ENCODE measurements at regions not wholly inside any gene's neighbourhood (a gene's known extent, or its start where the extent isn't known, plus 50 kb on each side); places are given as distances from the start of the nearest gene placed in this dataset.

DNA sequence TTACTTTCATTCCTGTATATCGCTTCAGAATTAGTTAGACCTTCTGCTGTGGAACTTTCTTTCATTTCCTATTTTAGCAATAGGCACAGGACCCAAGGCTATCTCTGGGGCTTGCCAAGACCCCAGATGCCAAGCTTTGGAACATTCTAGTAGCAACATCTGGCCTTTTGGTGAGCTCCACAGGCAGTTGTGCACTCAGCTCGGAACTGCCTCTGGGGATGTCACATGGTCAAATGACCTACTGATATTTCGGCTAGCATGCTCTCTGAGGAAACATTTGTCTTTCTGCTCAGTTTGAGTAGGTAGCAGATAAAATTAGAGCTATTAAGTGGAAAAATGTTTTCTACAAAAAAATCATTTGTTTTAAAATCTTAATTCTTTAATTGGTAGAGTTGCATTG, 76.6 kb upstream of the ITGA4 start:
- DNase-seq (ENCODE audit: low spot score): no peak

DNA sequence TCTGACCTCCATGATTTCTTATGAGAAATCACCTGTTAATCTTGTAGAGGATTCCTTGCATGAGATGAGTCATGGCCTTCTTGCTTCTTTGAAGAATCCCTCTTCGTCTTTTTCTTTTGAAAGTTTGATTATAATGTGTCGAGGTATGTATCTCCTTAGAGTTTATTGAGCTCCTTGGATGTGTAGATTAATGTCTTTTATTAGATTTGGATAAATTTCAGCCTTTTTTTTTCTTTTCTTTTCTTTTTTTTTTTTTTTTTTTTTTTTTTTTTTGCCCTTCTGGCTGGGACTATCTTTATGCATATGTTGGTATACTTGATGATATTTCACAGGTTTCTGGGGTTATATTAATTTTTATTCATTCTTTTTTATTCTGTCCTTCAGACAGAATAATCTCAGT, 72.3 kb upstream of the ITGA4 start:
- no peak for DNase-seq (ENCODE audit: low spot score)

DNA sequence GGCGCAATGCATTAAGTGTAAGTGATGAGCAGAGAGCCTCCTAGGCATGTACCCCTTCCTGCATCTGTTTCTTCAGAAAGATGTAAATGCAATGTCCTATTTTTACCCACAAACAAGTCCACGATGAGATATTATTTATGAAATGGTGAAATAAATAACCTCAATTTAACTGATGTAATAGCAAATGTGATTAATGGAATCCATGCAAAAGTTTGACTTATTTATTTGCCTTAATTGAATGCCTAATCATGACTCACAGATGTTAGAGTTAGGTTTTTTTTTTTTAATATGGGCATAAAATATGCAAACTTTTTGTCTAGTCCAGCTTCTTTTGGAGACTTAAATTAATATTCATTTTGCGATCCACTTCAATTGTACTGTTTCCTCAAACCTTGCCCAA, 67.7 kb upstream of the ITGA4 start:
- DNase-seq (ENCODE audit: low spot score): no peak

DNA sequence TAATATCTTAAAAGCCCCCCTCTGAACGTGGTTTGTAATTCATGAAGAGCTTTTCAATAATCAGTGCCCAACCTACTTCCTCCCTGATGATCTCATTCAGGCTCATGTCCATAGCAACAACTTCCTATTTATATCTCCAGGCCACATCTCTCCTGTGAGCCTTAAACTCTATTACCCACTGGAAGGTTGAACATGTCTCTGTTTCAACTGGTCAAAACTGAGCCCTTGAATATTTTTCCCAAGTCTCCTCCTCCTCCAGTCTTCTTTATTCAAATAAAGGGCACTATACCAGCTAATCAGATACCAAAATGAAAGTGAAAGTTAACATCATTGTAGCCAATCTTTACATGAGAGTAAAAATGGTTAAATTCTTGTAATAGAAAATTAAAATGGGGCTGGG, 63.7 kb upstream of the ITGA4 start:
- DNase-seq (ENCODE audit: low spot score): no peak

DNA sequence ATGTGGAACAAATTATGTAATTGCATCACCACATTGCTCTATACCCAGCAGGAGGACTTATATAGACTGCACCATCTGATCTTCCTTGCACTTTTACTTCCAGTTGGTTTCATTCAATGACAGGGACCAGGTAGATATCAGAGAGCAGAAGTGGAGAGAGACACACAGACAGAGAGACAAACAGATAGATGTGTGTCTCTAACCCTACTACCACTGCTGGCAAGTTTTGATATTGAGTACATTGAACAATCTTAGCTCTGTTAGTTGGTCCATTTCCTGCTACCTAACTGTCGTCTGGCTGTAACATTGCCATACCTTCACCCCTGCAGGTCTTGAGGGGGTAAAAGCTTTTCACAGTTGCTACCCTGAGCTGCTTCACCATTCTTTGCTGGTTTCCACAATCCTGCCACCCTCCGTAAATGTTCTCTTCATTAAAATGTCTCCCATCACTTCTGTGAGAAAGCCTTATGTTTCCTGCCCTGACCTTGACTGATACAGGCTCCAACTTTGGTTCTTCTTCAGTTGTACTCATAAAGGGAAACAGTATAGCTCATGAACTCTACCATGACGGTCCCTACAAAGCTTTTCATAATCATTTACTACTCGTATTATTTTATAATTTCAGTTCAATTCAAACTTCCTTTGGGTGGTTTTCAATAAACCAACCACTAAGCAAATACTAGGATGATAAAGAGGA, 62.3 kb upstream of the ITGA4 start:
- DNase-seq (ENCODE audit: low spot score): no peak

DNA sequence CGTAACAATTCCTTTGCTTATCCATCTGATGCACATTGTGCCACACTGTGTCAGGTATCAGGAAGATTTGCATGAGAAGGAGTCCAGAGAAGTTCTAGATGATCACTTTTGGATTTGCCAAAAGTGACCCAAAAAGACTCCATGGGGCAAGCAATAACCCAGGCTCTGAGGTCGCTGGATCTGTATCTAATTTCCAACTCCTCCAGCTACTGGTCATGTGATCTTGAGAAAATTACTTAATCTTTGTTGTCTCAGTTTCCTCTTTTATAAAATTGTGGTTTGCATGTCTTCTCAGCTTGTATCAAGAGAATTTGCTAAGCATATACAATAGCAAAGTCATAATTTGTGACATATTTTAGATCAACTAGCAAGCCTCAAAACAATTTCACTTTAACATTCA, 61.3 kb upstream of the ITGA4 start:
- DNase-seq (ENCODE audit: low spot score): no peak

DNA sequence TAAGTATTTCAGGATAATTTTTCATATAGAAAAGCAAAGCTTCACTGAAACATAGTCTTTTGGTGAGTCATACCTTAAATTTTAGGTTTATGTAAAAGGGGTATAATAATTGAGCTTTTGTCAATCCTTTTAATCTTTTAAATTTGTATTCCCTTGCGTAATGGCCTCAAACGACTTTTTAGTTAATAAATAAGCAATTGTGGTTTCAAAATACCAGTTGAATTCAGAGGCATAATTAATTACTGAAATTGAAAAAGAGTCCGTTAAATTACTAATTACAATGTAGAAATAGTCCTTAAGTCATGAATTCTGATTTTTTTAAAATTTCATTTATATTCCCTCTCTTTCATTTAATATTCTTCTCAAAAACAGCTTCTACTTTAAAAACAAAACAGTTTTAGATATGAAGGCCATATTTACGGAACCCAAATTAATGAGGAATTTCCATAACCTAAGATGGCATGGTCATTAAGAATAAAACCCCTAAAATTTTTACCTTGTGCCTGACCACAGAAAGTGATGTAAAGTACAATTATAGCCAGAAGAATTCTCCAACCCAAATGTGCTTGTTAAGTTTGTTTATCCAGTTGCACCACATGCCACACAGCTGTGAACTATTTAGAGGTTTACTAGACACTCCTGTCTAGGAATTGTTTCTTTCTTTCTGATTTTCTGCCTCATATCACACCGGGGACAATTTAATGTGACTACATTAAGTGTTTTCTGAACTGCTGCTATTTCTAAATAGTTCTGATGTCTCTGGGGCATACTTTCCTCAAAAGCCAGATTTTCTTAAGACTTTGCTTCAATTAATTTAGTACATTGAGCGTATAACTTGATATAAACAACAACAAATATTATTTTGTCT, 60.7 kb upstream of the ITGA4 start:
- DNase-seq (ENCODE audit: low spot score): no peak

DNA sequence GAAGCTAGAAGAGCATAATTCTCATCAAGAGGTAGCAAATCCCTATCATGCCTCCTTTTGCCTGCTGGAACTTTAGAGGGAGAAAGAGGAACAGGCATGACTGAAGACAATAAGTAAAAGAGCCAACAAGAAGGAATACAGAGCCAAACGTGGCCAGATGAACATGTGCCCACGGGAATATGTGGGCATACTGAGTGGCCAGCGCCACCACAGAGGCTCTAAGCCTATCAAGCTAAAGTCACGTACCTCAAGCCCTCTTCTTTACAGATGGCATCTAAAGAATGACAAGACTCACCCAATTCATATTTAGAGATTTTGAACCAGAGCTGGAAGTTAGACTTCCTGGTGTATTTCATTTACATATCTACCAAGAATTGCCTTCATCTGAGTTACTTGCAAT, 59.9 kb upstream of the ITGA4 start:
- DNase-seq (ENCODE audit: low spot score): no peak

DNA sequence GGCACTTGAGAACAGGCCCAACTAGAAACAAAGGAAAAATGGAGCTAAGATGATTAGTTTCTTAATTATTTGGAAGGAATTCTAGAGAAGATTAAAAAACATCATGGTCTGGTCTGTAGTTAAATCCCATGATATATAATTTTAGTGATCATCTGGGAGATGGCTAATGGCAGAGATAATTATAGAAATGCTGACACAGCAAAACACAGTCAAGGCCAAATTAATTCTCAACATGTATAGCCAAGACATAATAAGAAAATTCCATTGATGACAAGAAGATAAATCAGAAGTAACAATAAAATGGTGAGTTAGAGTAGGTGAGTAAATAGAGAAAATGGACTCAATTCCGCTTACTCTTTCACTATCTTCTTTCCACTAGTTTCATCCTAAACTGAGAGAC, 59.2 kb upstream of the ITGA4 start:
- no peak for DNase-seq (ENCODE audit: low spot score)

DNA sequence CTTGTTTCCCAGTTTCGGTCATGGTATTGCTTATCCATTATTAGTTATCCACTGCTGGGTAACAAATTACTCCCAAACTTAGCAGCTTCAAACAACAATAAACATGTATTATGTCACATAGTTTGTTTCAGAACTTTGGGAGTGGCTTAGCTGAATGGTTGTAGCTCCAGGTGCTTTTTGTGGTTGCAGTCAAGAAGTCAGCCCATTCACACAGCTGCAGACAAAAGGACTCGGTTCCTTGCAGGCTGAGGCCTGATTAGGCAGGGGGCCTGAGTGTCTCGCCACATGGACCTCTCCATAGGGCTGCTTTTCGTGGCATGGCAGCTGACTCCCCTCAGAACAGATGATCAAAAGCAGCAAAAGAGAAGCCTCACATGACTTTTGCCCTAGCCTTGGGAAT, 58.2 kb upstream of the ITGA4 start:
- DNase-seq (ENCODE audit: low spot score): no peak

DNA sequence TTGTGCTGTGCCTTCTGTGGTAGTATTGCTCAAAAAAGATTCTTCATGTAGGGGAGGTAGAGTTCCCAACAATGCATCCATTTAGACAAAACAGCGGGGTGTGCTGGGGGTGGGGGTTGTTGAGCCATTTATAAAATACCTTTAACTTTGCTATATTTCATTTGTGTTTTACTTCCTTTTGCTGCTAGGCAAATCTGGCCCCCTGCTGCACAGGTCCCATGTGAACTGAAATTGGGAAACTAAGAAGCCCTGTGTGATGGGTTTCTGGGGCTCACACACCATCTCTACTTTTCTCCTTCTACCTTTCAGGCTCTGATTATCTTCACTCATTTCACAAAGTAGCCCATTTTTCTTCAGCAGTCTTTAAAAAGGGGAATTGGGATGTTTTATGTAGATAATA, 52.7 kb upstream of the ITGA4 start:
- DNase-seq (ENCODE audit: low spot score): no peak

DNA sequence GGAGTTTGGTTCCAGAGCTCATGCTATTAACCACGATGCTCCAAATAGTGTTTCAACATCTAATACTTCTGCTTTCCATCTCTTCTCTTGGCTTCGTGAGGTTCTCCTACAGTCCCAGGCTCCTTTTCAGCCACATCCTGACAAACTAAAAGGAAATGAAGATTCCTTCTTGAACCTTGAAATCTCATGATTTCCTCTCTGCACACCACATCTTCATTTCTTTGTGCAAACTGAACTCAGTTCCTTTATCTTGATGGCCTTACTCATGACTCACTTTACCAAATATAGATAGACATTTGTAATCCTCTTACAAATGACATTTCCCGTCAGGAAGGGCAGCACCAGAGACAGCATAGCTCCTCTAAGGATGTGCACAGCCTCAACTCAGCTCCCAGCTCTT, 50.0 kb upstream of the ITGA4 start:
- no peak for DNase-seq (ENCODE audit: low spot score)
